Stimulated activated CD8-positive, alpha-beta memory T cell treated with anti-CD3 and anti-CD28 coated beads, Interleukin-4, amount 100 ng/mL, for 24 hours (primary cell): ENCODE measurements at regions not wholly inside any gene's neighbourhood (a gene's known extent, or its start where the extent isn't known, plus 50 kb on each side); places are given as distances from the start of the nearest gene placed in this dataset.
A peak's percentile ranks its signal among the peaks of the same experiment; 100 is the strongest.

Experiments used
- DNase-seq: peaks from one replicate; pipeline ENCODE4 v3.0.0-alpha.2; 2020; ENCODE audit warnings: low read depth

DNA sequence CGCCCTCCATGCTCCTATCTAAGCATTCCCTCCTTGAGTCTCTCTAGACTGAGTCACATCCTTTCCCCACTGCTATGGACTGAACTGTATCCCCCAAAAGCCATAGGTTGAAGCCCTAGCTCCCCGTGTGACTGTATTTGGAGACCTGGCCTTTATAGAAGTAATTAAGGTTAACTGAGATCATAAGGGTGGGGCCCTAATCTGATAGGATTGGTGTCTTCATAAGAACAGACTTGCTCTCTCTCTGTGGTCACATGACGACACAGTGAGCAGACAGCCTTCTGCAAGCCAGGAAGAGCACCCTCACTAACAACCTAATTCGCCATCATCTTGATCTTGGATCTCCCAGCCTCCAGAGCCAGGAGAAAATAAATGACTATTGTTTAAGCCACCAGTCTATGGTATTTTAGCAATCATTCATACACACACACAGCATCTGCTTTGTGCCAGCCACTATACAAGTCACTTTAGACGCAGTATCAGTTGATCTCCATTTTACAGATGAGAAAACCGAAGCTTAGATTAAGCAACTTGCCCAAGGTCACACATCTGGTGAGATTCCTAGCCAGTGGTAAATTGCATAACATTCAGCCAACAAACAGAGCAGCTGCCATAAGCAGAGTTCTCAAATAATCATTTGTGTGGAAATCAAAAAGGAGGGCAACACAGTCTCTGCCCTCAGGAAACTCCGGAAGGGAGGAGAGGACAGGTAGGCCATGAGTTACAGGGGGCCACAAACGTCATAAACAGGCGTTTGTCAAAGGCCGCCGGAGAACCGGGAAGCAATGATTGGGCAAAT, 66.3 kb upstream of the HES1 start:
- no peak for DNase-seq

DNA sequence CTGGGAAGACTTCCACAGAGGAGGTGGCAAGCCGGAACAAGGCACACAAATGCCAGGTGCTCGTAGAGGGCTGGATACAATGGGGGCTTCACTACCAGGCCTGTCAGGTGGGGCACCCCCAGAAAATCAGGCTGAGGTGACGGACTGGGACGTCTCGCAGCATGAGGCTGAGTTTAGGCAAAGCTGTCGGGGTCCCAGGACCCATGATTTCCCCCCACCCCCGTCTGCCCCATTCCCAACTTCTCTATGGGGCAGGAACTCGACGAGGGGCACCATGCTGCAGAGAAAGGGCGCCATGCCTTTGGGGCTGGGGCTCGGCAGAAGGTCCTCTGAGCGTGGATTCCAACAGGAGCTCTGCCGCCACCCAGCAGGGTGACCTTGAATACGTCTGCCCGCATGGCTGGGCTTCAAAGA, 65.7 kb upstream of the HES1 start:
- DNase-seq: no peak

GRCh38 chr3:194070634-194071409, 65.1 kb upstream of the HES1 start:
- DNase-seq: peak; percentile 70

GRCh38 chr3:194072097-194072428, 63.9 kb upstream of the HES1 start:
- DNase-seq: no peak

DNA sequence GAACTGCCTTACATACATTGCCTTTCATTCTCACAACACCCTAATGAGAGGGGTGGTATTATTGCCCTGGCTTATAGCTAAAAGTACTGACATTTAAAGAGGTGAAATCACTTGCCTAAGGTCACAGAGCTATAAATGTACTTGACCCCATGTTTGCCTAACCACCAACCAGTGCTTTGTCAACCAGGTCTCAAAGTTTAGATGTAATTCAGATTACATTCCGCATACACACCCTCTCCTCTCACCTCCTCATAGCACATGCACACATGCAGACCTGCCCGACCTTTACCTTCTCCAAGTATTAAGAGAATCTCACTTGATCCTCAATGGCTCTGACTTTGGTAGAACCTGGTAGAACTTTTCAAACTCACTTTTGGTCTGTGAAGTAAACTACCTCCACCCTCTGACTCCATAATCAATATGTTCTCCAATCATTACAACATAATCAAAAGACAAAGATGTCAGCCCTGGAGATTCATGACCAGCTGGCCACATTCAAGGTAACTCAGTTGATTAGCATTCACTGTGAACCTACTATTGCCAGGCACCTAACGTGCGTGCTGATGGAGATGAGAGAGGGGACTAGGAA, 63.2 kb upstream of the HES1 start:
- DNase-seq: no peak

DNA sequence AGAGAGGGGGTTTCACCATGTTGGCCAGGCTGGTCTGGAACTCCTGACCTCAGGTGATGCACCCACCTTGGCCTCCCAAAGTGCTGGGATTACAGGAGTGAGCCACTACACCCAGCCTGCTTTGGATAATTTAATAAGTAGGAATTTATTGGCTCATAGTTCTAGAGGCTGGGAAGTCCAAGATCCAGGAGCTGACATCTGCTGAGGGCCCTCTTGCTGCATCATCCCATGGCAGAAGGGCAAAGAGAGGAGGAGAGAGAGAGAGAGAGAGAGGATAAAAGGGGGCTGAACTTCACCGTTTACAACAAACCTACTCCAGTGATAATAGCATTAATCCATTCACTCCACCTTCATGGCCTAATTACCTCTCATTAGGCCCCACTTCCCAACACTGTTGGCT, 62.0 kb upstream of the HES1 start:
- DNase-seq: no peak

GRCh38 chr3:194075088-194075615, 60.8 kb upstream of the HES1 start:
- DNase-seq: no peak

- no peak for DNase-seq
Observed at GRCh38 chr3:194075802-194076460, 60.0 kb upstream of the HES1 start.

DNA sequence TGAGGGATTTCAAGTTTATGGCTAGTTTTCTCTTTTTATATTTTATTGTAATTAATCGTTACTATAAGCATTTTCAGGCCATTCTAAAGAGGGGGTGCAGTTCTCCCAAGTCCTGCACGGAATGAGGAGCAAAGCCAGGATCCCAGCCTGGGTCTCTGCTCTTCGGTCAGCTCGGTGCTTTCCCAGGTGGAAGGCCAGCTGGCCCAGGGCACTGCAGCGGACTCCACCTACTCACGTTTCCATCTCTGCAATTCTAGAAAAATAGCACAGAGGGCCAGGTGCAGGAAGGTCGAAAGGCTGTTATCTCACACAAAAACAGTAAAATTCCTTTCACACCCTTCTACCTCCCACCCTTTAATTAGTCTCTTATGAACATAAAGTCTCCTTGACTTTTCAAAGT, 59.5 kb upstream of the HES1 start:
- DNase-seq: no peak

DNA sequence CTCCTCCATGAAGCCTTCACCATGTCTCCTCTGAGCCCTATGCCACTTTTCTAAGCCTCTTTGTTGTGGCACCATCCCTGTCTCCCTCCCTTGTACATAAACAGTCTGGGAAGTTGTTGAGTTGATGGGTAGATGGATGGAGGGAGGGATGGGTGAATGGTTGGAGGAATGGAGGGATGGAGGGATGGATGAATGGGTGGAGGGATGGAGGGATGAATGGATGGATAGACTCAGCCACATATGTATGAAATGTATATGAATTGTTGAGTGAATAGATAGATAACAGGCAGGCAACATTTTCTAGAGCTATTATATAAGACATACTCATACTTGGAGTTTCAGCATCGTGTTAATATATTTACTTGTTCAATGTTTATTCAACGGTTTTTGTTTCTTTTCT, 58.3 kb upstream of the HES1 start:
- no peak for DNase-seq

DNA sequence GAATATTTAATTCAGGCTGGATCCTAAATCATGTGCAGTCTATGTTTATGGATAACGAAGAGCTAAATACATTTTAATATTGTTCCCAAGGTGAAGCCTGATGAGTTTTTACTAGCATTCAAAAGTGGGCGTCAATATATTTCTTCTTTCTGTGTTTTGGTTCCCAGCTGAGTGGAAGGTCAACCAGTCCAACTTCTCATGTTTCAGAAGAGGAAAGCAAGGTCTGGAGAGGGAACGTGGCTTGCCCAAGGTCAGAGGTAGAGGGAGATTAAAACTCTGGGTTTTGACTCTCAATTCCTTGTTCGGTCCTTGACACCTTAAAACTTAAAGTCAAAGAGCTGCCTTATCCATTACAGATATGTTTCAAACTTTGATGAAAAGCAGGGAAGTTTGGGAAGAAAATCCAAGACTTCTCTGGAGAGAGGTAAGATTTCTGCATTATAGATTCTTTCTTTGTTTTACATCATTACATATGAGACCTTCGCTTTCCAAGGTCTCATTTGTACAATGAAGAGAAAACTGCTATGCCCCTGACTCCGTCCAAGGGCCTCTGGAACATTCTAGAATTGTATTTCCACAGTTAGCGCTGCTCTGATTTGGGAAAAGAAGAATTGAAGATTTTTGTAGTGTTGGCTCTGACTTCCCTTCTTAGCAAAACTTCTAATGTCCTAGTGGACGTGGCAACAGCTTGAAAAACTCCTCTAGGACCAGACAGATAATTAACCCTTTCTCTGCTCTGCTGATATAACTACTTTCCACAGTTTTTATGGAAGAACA, 57.7 kb upstream of the HES1 start:
- no peak for DNase-seq

DNA sequence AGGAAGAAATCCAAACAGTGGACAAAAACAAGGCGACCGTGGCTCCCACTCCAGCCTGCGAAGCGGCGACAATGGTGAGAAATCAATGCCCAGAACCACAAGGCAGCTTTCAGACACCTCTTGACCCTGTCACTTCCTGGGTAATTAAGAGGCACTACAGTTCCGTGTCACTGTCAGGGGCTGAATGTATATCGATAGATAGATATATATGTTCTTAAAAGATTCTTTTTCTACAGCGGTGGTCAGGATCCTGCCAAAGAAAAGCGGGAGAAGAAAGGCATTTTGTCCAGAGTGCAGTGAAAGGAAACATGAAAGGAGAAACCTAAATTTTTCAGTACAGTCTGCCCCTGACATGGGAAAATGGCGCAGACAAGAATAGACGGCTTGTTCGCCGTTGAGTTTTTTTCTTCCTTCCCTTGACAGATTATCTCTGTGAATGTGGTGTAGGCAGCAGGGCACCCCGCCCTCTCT, 56.2 kb upstream of the HES1 start:
- no peak for DNase-seq

- DNase-seq: no peak
Observed at GRCh38 chr3:194080436-194080835, 55.5 kb upstream of the HES1 start.

GRCh38 chr3:194080913-194081800, 54.8 kb upstream of the HES1 start:
- no peak for DNase-seq

DNA sequence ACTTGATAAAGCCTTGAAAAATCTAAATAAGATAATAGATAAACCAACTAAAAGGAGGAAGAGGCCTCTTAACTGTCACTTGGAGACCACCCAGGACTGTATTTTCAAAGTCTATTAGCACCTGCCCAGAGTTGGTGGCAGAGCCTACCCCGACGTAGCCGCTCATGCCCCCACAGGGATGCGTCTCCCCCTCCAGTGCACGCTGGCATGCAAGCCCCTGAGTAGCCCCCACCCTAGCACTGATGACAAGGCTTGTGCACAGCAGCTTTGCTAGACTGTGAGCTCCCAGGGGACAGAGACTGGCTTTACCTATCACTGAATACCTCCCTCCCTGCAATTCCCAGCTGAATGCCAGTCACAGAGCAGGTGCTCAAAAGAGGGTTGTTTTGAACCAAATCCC, 54.1 kb upstream of the HES1 start:
- no peak for DNase-seq

- DNase-seq: no peak
Observed at GRCh38 chr3:194082743-194083636, 53.0 kb upstream of the HES1 start.

GRCh38 chr3:194083637-194084224, 52.2 kb upstream of the HES1 start:
- no peak for DNase-seq

GRCh38 chr3:194084284-194084683, 51.7 kb upstream of the HES1 start:
- no peak for DNase-seq
